GM18907 (cell line): ENCODE measurements at regions not wholly inside any gene's neighbourhood (a gene's known extent, or its start where the extent isn't known, plus 50 kb on each side); places are given as distances from the start of the nearest gene placed in this dataset.

Source experiments
- ATAC-seq: cut with Tn5 transposase; IDR thresholded peaks from one replicate; pipeline ENCODE4 v1.9.1; 2021; ENCODE audit warnings: mild to moderate bottlenecking, moderate library complexity; ENCODE audit not compliant: unreplicated experiment

DNA sequence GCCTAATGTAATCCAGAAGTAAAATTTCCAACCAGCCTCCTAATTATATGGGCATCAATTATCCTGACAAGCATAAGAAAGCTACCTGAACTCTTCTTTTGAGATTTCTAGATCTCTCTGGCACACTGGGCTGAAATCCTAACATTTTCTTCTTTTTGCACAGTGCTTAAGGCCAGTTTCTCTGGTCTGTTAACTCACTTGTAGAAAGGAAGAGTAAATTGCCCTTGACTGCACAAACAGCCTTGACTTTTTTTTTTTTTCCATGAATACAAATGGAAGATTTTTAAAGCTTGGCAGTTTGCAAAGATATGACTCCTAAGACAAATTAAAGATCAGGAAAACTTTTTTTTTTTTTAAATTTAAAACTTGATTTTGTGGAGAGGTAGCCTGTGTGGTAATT is 291.2 kb upstream of the MON1B start:
- no peak for ATAC-seq

- no peak for ATAC-seq
Observed at GRCh38 chr16:76900285-76901263, 290.4 kb upstream of the MON1B start.

DNA sequence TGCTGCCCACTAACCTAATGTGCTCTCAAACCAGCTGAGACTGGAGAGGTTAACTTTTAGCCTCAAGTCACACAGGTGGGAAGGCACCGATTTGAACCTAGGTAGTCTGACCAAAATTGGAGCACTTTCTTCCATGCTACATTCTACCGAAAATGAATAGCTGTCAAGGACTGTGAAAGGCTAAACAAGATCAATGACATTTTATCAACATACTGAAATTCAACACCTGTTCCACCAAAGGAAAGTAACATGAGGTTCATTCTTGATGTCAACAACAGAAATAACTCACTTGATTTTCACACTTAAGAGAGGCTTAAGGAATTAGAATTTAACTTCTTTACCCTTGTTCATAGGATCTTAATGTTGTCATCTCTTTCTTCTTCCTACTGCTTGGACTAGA is 284.4 kb upstream of the MON1B start:
- ATAC-seq: no peak

GRCh38 chr16:76910931-76911330 is 280.1 kb upstream of the MON1B start:
- ATAC-seq: no peak

- no peak for ATAC-seq
Observed at GRCh38 chr16:76913046-76913445, 277.9 kb upstream of the MON1B start.

- ATAC-seq: no peak
Observed at GRCh38 chr16:76926042-76926441, 264.9 kb upstream of the MON1B start.

DNA sequence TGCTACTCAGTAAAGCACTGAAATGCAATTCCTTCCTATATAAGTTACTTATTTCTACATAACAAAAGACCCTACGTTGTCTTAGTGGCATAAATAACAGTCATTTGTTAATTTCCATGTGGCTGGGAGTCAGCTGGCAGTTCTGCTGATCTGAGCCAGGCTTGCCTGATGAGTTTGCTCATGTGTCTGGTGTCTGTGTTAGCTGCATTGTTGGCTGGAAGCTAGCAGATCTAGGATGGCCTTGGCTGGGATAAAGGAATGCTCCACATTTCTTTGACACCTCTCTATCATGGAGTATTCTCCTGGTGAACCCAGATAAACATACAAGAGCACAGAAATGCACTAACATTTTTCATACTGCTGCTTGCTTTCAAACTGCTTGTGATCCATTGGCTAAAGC is 264.4 kb upstream of the MON1B start:
- no peak for ATAC-seq

DNA sequence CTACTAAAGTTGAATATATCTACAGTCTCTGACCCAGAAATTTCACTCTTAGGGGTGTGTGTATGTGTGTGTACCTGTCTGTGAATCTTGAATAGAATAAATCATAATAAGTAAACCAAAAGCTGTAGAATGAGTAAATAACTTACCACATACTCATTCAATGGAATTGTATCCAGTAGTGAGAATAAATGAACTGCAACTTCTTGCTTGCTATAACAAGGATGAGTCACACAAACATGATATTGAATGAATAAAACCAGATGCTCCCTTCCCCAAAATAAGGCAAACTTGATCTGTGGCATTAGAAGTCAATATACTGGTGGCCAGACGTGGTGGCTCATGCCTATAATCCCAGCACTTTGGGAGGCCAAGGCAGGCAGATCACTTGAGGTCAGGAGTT is 259.8 kb upstream of the MON1B start:
- ATAC-seq: no peak

DNA sequence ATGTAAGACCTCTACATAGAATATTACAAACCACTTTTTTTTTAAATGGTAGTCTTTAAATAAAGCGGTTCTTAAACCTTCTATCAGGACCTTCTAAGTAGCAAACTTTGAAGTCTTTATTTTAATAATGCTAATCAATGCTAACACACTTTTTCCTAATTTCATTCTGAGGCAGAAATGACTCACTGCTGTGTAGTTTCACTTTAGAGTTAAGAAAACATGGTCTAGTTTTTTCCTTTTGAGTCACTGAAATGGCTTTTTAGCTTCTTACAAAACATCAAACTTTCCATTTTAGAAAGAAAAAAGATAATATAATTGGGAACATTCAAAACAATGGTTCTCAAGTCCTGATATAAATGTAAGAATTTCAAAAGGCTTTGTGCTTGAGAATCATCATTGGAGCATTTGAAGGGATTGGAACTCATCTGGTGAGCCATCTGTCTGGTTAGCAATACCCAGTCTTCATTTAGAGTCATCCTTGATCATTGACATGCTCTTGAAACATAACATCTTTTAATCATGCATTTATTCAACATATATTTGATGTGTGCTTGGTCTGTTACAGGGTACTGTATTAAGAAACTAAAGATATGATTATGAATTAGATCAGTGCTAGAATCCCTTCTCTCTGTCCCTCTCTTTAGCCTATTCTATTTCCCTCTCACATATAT is 258.3 kb upstream of the MON1B start:
- ATAC-seq: no peak

DNA sequence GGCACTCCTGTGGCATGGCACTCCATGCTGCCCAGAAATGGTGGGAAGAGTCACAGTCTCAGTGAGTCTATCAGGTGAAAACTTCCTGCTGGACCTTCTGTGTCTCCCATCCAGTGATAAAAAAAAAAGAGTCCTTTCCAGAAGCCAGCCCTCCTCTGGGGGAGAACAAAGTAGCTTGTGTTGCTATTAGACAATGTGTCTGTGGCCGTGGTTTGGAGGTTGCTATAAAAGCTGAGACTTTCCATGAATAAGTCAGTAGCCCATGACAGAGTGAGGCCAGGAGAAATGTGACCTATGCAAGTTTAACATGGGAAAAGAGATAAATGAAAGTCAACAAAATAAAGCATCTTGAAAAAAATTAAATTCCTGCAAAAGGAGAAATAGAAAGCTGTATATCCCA is 250.7 kb upstream of the MON1B start:
- no peak for ATAC-seq

- ATAC-seq: no peak
Observed at GRCh38 chr16:76941113-76941512, 249.9 kb upstream of the MON1B start.

DNA sequence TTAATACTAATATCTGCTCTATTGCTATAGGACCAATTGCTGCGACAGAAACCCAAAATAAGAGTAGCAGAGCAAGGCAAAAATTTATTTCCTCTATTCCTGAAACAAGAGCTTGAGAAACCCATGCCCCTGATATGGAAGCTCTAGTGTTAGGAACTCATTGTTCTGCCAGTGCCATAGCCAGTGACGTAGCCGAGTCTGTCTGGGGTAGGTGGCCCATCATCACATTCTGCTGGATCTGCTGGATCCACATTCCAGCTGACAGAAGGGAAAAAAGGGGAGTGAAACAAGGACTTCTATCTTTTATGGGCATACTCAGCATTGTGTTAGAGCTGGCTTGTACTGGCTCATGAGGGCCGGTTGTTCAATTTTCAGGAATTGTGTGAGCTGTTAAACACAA is 248.9 kb upstream of the MON1B start:
- no peak for ATAC-seq

GRCh38 chr16:76943921-76944320 is 247.1 kb upstream of the MON1B start:
- ATAC-seq: no peak

DNA sequence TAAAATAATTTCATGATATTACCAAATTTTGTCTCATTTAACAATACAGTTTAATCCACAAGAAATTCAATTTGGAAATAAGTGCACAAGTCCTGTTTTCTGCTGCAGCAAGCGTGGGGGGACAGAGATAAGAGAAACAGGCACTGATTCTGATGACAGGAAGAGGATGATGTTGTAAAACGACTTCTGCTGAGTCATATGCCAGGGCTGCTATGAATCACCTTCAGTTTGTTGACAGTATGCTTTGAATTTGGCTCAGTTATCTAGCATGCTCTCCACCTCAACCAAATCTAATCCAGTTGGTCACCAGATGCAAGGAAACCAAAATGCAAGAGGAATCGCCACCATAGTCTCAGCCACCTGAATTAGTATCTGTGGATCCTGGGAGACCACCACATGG is 244.1 kb upstream of the MON1B start:
- no peak for ATAC-seq

DNA sequence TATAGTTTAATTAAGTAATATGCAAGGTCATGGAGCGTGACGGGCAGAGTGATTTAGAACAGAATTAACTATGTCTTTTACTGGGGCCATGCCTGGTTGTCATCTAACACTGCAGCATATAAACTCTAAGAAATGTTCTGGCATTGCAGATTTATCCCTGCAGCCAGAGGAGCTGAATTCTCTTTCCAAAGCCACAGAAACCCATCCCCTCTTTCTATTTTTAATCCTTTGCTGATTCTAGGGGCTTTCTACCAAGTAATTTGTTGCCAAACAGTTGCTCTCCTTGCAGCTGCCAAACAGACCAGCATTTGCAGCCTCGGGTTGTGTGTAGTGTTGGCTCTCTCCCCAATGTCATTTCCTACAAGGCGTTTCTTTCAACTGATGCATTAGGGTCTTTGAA is 243.2 kb upstream of the MON1B start:
- ATAC-seq: no peak

DNA sequence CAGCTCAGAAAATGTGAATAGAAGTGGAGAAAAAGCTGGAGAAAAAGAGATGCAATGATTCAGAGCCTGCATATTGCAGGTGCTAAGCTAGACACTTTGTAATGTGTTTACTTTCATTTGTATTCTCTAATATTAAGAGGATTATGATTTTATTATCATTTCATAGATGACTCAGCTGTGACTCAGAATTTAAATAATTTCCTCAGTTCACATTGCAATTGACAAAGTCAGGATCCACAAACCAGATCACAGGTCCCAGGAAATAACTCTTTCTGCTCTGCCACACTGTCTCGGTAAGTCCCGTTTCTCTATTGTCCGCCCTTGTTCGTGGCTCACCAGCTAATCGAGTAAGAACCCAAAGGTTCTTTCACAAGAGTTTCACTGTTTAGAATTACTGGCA is 235.4 kb upstream of the MON1B start:
- no peak for ATAC-seq

GRCh38 chr16:76956394-76956793 is 234.6 kb upstream of the MON1B start:
- no peak for ATAC-seq

- ATAC-seq: no peak
Observed at GRCh38 chr16:76956841-76957240, 234.1 kb upstream of the MON1B start.

- no peak for ATAC-seq
Observed at GRCh38 chr16:76959166-76959565, 231.8 kb upstream of the MON1B start.

- peak; percentile 94 for ATAC-seq
Observed at GRCh38 chr16:76963614-76964315, 227.2 kb upstream of the MON1B start.

- ATAC-seq: no peak
Observed at GRCh38 chr16:76964464-76965154, 226.4 kb upstream of the MON1B start.
